ENCODE measurements at regions not wholly inside any gene's neighbourhood (a gene's known extent, or its start where the extent isn't known, plus 50 kb on each side); places are given as distances from the start of the nearest gene placed in this dataset.

GRCh38 chr11:91859666-91860065 is 365.0 kb upstream of the FAT3 start:
- POLR2A ChIA-PET: no interaction called here
- ATAC-seq (no peak), DNase-seq (ENCODE audit: low spot score) (no peak)
- no peaks in the 10 kb centered on the region for H3K9me3 Mint-ChIP-seq
- no peaks in the 10 kb centered on the region for H3K27me3 Mint-ChIP-seq (ENCODE audit: low read depth)
- no peak for TF ChIP-seq KAT7 (CRISPR knock-in tag; IDR thresholded peaks at IDR 0.05; ENCODE audit: borderline replicate concordance)
- TF ChIP-seq ZNF232 (CRISPR knock-in tag; IDR thresholded peaks at IDR 0.05): no peak
- TF ChIP-seq HMGA2 (CRISPR knock-in tag; IDR thresholded peaks at IDR 0.05): no peak
- no peak for TF ChIP-seq ZBTB21 (CRISPR knock-in tag; IDR thresholded peaks at IDR 0.05; ENCODE audit: borderline replicate concordance)
- TF ChIP-seq NR3C1 (CRISPR knock-in tag; conservative IDR thresholded peaks at IDR 0.05; ENCODE audit: low read depth): no peak
- TF ChIP-seq, protein P1, sequence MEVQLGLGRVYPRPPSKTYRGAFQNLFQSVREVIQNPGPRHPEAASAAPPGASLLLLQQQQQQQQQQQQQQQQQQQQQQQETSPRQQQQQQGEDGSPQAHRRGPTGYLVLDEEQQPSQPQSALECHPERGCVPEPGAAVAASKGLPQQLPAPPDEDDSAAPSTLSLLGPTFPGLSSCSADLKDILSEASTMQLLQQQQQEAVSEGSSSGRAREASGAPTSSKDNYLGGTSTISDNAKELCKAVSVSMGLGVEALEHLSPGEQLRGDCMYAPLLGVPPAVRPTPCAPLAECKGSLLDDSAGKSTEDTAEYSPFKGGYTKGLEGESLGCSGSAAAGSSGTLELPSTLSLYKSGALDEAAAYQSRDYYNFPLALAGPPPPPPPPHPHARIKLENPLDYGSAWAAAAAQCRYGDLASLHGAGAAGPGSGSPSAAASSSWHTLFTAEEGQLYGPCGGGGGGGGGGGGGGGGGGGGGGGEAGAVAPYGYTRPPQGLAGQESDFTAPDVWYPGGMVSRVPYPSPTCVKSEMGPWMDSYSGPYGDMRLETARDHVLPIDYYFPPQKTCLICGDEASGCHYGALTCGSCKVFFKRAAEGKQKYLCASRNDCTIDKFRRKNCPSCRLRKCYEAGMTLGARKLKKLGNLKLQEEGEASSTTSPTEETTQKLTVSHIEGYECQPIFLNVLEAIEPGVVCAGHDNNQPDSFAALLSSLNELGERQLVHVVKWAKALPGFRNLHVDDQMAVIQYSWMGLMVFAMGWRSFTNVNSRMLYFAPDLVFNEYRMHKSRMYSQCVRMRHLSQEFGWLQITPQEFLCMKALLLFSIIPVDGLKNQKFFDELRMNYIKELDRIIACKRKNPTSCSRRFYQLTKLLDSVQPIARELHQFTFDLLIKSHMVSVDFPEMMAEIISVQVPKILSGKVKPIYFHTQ (CRISPR knock-in tag; IDR thresholded peaks at IDR 0.05): no peak
- no peak for TF ChIP-seq ELF4 (CRISPR knock-in tag; IDR thresholded peaks at IDR 0.05; ENCODE audit: low read depth)
- TF ChIP-seq, protein P2, sequence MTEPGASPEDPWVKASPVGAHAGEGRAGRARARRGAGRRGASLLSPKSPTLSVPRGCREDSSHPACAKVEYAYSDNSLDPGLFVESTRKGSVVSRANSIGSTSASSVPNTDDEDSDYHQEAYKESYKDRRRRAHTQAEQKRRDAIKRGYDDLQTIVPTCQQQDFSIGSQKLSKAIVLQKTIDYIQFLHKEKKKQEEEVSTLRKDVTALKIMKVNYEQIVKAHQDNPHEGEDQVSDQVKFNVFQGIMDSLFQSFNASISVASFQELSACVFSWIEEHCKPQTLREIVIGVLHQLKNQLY (CRISPR knock-in tag; IDR thresholded peaks at IDR 0.05): no peak
- no peak for TF ChIP-seq ESRRA (CRISPR knock-in tag; IDR thresholded peaks at IDR 0.05; ENCODE audit: borderline replicate concordance)
- TF ChIP-seq ETV6 (CRISPR knock-in tag; IDR thresholded peaks at IDR 0.05): no peak
- no peak for TF ChIP-seq ZBTB43 (CRISPR knock-in tag; IDR thresholded peaks at IDR 0.05)
- no peak for TF ChIP-seq SP1 (CRISPR knock-in tag; conservative IDR thresholded peaks at IDR 0.05)
- TF ChIP-seq GRHL2 (CRISPR knock-in tag; IDR thresholded peaks at IDR 0.05; ENCODE audit: insufficient replicate concordance, severe bottlenecking): no peak
- no peak for TF ChIP-seq SOX15 (CRISPR knock-in tag; IDR thresholded peaks at IDR 0.05)
- no peak for TF ChIP-seq FOXJ3 (CRISPR knock-in tag; IDR thresholded peaks at IDR 0.05; ENCODE audit: borderline replicate concordance)
- no peak for TF ChIP-seq FOXP1 (CRISPR knock-in tag; IDR thresholded peaks at IDR 0.05; ENCODE audit: borderline replicate concordance)
- TF ChIP-seq ZNF121 (CRISPR knock-in tag; IDR thresholded peaks at IDR 0.05): no peak
- TF ChIP-seq ZNF423 (CRISPR knock-in tag; IDR thresholded peaks at IDR 0.05): no peak
- TF ChIP-seq ZMAT4 (CRISPR knock-in tag; IDR thresholded peaks at IDR 0.05): no peak
- TF ChIP-seq, protein P3, sequence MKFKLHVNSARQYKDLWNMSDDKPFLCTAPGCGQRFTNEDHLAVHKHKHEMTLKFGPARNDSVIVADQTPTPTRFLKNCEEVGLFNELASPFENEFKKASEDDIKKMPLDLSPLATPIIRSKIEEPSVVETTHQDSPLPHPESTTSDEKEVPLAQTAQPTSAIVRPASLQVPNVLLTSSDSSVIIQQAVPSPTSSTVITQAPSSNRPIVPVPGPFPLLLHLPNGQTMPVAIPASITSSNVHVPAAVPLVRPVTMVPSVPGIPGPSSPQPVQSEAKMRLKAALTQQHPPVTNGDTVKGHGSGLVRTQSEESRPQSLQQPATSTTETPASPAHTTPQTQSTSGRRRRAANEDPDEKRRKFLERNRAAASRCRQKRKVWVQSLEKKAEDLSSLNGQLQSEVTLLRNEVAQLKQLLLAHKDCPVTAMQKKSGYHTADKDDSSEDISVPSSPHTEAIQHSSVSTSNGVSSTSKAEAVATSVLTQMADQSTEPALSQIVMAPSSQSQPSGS (CRISPR knock-in tag; IDR thresholded peaks at IDR 0.05; ENCODE audit: borderline replicate concordance, low read depth): no peak
- no peaks in the 10 kb centered on the region for H3K4me1 Mint-ChIP-seq
- CTCF ChIA-PET: no interaction called here
- no peak overlapping the region for H3K27ac Mint-ChIP-seq
- no peaks in the 10 kb centered on the region for H3K36me3 Mint-ChIP-seq
- no peak overlapping the region for H3K4me3 Mint-ChIP-seq

DNA sequence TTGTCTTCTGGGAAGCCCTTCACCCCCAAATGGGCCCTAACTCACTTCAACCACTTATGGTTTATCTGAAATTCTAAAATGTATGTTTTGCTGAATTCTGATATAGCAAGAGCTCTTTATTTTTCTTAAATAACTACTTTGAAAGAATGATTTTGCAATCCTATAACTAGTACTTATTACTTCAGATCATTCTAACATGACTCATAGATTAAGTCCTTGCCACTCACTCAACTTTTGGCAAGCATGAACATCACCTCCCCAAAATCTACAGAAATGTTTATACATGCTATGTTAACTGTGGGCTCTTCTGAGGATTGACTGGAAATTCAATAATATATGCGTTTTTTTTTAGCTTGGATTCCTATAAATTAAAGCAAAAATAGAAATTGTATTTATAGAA is 367.4 kb upstream of the FAT3 start:
- Mint-ChIP-seq H3K36me3 (no peaks in the 10 kb centered on the region), H3K27ac (no peak overlapping the region), H3K4me3 (no peak overlapping the region), H3K27me3 (ENCODE audit: low read depth) (no peaks in the 10 kb centered on the region), H3K9me3 (no peaks in the 10 kb centered on the region), H3K4me1 (no peaks in the 10 kb centered on the region)
- POLR2A ChIA-PET: no interaction called here
- ATAC-seq (no peak), DNase-seq (ENCODE audit: low spot score) (no peak)
- CTCF ChIA-PET: no interaction called here
- TF ChIP-seq, protein P2 (CRISPR knock-in tag; IDR thresholded peaks at IDR 0.05): no peak
- no peak for TF ChIP-seq RORB (CRISPR knock-in tag; IDR thresholded peaks at IDR 0.05)
- TF ChIP-seq RELA (CRISPR knock-in tag; IDR thresholded peaks at IDR 0.05; ENCODE audit: borderline replicate concordance): no peak
- TF ChIP-seq GABPB1 (CRISPR knock-in tag; IDR thresholded peaks at IDR 0.05): no peak
- TF ChIP-seq, protein P4, sequence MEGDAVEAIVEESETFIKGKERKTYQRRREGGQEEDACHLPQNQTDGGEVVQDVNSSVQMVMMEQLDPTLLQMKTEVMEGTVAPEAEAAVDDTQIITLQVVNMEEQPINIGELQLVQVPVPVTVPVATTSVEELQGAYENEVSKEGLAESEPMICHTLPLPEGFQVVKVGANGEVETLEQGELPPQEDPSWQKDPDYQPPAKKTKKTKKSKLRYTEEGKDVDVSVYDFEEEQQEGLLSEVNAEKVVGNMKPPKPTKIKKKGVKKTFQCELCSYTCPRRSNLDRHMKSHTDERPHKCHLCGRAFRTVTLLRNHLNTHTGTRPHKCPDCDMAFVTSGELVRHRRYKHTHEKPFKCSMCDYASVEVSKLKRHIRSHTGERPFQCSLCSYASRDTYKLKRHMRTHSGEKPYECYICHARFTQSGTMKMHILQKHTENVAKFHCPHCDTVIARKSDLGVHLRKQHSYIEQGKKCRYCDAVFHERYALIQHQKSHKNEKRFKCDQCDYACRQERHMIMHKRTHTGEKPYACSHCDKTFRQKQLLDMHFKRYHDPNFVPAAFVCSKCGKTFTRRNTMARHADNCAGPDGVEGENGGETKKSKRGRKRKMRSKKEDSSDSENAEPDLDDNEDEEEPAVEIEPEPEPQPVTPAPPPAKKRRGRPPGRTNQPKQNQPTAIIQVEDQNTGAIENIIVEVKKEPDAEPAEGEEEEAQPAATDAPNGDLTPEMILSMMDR (IDR thresholded peaks at IDR 0.05): no peak
- TF ChIP-seq E2F5 (CRISPR knock-in tag; IDR thresholded peaks at IDR 0.05): no peak
- TF ChIP-seq ESRRA (CRISPR knock-in tag; IDR thresholded peaks at IDR 0.05; ENCODE audit: borderline replicate concordance): no peak
- TF ChIP-seq, protein P5, sequence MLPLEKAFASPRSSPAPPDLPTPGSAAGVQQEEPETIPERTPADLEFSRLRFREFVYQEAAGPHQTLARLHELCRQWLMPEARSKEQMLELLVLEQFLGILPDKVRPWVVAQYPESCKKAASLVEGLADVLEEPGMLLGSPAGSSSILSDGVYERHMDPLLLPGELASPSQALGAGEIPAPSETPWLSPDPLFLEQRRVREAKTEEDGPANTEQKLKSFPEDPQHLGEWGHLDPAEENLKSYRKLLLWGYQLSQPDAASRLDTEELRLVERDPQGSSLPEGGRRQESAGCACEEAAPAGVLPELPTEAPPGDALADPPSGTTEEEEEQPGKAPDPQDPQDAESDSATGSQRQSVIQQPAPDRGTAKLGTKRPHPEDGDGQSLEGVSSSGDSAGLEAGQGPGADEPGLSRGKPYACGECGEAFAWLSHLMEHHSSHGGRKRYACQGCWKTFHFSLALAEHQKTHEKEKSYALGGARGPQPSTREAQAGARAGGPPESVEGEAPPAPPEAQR (CRISPR knock-in tag; IDR thresholded peaks at IDR 0.05): no peak
